ENCODE measurements at regions not wholly inside any gene's neighbourhood (a gene's known extent, or its start where the extent isn't known, plus 50 kb on each side); places are given as distances from the start of the nearest gene placed in this dataset.

GRCh38 chr22:48096851-48097665 lies 1334.6 kb downstream of the TBC1D22A start:
- no peak for DNase-seq

- DNase-seq, result no peak
Observed at GRCh38 chr22:48096411-48096810, 1334.0 kb downstream of the TBC1D22A start.

- no peak for DNase-seq
Observed at GRCh38 chr22:48093981-48094380, 1331.5 kb downstream of the TBC1D22A start.

GRCh38 chr22:48092866-48093265 lies 1330.4 kb downstream of the TBC1D22A start:
- no peak for DNase-seq

DNA sequence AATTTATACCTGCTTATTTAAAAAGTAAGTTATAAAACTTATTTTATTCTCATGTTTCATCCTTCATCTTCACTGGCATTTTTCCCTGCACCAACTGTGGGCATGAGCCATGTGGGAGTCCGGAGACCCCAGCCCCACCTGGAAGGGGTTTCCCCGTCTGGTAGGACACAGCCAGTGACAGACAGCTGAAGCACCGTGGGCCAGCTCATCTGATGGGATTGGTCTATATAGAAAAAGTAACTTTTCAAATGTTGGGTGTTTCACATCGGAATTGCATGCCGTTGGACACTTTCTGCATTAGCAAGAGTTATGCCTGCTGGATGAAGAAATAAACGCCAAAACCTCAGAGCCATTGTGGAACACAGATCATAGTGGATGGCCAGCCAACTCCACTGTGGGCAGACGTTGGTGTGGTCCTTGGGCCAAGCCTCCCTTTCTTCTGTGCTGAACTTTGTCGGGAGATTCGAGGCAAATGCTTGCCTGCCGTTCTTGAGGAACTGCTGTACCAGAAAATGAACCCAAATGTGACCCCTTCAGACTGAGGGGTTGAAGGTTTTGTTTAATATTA lies 1329.3 kb downstream of the TBC1D22A start:
- no peak for DNase-seq

DNA sequence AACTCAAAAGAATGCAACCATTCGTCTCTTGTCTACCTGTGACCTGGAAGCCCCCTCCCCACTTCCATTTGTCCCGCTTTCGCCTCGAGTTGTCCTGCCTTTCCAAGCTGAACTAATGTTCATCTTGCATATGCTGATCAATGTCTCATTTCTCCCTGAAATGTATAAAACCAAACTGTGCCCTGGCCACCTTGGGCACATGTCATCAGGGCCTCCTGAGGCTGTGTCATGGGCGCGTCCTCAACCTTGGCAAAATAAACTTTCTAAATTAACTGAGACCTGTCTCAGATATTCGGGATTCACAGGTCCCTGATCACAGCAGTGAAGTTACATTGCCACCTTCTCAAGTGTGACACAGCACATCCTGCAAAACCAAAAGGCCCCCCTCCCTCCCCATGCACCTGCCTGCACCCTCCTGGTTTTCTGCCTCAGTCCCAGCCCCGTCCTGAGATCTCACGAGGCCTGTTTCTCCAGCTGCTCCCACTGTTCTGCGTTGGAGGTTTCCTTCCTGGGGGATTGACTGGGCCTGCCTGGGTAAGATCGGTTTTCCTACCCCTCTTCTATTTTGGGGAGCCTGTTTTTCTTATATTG lies 1328.7 kb downstream of the TBC1D22A start:
- no peak for DNase-seq

DNA sequence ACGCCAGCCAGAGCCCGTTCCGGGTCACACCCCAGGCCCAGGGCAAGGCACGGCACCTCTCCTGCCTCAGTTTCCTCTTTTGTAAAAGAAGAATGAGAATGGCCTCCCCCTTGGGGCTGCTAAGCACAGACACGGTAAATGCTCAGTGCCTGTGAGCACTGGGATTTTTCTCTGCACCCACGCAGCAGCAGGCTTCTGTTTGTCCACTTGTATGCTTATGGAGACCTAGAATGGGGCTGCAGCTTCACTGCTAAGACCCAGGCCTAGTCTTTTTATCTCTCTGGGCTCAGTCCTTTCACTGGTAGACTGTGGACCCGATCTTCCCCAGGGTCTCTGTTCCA lies 1327.9 kb downstream of the TBC1D22A start:
- no peak for DNase-seq

- peak; percentile 37 for DNase-seq
Observed at GRCh38 chr22:48089601-48090331, 1327.3 kb downstream of the TBC1D22A start.

DNA sequence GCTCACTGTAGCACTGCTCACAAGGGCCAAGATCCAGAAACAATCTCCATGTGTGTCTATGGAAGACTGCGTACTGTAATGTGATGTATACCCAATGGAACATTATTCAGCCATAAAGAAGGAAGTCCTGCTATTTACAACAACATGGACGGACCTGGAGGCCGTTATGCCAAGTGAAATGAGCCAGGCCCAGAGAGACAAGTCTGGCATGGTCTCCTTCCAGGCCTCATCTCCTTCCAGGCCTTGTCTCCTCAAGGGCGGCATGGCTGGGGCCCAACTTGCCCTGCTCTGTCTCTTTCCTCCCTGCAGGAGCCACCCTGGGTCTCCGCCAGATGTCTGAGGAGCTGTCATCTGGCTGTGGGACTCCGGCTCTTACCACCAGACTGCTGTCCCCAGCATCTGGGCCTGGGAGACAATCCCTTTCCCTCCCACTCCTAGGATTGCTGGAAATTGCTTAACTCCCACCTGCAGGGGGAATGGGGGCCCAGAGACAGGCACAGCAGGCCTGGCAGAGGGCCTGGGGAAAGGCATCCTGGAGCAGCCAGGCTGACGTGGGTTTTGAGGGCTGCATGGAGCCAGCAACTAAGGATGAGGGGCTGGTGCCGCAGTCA lies 1326.6 kb downstream of the TBC1D22A start:
- no peak for DNase-seq

DNA sequence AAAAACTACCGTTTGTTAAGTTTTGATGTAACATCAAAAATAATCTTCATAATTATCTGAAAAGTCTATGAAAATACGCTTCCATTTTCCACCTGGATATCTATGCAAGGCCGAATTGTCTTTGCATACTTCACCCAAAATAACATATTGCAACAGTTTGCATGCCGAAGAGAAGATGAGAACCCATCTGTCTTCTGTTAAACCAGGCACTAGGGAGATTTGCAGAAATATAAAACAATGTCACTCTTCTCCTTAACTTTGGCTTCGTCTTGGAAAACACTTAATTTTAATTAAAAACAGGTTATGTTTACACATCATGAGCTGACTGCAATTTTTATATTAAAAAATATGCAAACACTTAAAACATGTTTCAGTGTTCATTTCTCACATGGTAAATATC lies 1325.8 kb downstream of the TBC1D22A start:
- DNase-seq, result no peak

GRCh38 chr22:48085901-48086645 lies 1323.6 kb downstream of the TBC1D22A start:
- DNase-seq, result no peak

DNA sequence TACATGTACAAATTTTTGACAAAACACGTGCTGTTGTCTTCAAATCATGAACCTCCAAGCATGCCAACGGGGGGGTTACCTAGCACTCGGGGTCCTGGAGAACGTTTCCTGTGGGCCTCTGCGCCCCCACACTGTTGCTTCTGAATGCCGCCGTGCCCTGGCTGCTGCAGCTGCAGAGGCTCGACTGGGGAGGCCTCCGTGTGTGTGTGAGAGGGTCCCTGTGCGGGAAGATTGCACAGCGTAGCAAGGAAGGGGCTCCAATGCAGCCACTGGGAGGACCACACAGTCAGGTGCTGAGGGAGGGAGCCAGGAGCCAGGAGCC lies 1322.2 kb downstream of the TBC1D22A start:
- no peak for DNase-seq

- no peak for DNase-seq
Observed at GRCh38 chr22:48084041-48084728, 1321.7 kb downstream of the TBC1D22A start.

- DNase-seq, result no peak
Observed at GRCh38 chr22:48083502-48083901, 1321.1 kb downstream of the TBC1D22A start.

DNA sequence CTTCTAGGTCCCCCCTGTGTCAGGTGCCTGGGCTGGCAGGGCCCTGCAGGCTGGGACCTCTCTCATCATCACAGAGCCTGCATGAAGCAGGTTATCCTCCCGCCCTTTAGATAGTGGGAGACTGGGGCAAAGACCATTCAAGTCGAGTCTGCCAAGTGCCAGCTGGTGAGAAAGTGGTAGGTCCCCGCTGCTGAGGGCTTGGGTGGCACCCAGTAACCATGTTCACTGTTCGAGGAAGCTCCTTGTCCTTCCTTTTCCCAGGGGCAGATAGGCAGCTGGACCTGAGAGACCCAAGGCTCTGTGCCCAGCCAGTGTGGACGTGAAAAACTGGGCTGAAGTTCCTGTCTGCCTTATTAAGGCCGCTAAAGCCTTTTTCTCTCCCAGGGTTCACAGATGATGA lies 1319.8 kb downstream of the TBC1D22A start:
- DNase-seq, result no peak

DNA sequence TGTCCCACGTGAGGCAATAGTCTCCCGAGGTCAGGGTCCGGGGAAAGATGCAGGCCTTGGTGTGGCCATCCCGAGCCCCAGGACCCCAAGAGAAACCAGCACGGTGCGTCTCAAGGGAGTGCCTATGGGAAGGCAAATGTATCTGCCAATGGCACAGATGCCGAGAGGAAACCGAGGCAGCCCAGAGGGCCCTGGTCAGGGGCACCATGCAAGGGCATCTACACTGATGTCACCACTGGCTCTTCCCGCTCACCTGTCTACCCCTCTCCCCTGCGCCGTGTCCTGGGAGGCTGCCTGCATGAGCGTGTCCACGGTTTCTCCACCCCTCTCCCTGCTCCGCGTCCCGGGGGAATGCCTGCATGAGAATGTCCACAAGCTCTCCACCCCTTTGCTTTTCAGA lies 1318.8 kb downstream of the TBC1D22A start:
- no peak for DNase-seq

GRCh38 chr22:48080316-48081165 lies 1318.1 kb downstream of the TBC1D22A start:
- no peak for DNase-seq

DNA sequence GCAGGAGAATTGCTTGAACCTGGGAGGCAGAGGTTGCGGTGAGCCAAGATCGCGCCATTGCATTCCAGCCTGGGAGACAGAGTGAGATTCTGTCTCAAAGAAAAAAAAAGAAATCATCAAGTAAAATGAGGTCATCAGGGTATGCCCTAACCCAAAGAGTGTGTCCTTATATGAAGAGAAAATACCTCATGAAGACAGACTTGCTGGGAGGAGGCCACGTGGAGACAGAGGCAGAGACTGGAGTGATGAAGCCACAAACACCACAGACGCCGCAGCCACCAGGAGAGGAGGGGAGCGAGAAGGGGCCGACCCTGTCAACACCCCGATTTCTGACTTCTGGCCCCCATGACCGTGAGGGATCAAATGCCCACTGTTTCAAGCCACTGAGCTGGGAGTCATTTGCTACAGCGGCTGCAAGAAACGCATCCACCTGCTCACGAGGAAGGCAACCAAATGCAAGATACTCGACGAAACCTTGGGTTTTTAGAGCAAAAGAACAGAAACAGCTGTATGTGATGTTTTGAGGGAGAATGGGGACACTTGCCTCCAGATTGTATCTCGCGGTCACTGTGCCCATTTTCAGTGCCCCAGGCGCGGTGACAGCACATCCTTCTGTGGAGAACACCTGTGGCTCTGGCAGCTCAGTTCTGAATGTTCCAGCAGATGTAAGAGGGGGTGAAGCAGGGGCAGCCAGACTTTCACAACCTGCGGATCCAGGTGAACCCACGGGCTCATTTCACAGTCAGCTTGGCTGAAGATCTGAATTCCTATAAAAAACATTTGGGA lies 1317.2 kb downstream of the TBC1D22A start:
- DNase-seq, result no peak

- DNase-seq, result no peak
Observed at GRCh38 chr22:48078825-48079224, 1316.4 kb downstream of the TBC1D22A start.

GRCh38 chr22:48077699-48078098 lies 1315.2 kb downstream of the TBC1D22A start:
- DNase-seq, result no peak

All from inflammatory macrophage treated with lipopolysaccharide for 4 hours (primary cell).